ENCODE measurements at regions not wholly inside any gene's neighbourhood (a gene's known extent, or its start where the extent isn't known, plus 50 kb on each side); places are given as distances from the start of the nearest gene placed in this dataset.

DNA sequence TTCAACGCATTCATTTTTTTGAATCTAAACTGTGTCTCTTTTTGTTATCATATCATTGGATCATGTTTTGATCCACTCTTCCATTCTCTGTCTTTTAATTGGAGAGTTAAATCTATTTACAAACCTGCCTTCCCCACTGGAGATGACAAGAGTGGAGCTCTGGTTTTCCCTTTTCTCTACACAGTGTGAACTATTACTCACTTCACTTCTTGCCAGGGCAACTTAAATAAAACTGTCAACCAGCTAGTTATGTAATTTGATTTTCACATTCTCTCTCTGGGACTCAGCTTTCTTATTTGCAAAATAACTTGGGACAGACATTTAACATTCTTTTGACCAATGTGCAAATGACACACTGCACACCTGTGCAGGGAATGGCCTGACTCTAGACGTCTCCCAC lies 230.8 kb upstream of the CST7 start:
- no peaks in the 10 kb centered on the region for H3K4me1 Mint-ChIP-seq

DNA sequence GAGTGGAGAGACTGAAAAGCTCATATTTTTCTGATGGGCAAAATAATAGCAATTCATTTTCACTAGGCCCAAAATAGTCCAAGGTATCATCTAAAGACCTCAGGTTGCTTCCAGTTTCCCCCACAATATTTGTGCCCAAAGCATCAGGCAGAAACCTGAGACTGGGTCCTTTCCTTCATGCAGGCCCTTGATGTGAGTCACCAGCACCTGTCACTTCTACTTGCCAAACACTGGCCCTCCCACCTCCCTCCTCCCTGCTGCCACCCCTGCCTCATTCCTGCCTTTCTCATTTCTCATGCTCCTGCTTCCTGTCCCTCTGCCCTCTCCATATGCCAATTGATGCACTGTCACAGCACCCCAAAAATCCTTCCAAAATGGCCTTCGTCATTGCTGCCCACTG lies 230.4 kb upstream of the CST7 start:
- intact Hi-C loops (cut with DNase I, micrococcal nuclease): loop anchor here in 1 of 2 experiments (10.0 kb wide), 1 partner anchor 54 kb away; no protein-coding TSS in a partner anchor
- ChIA-PET CTCF (no interaction called here), POLR2A (no interaction called here)
- no peak for ATAC-seq
- H3K27ac Mint-ChIP-seq: no peak overlapping the region
- H3K36me3 Mint-ChIP-seq (ENCODE audit: low read depth): no peaks in the 10 kb centered on the region
- no peaks in the 10 kb centered on the region for H3K4me1 Mint-ChIP-seq
- H3K27me3 Mint-ChIP-seq: peaks cover 8% of the 10 kb centered on the region
- no peak for DNase-seq
- no peaks in the 10 kb centered on the region for H3K9me3 Mint-ChIP-seq (ENCODE audit: low read depth)
- H3K4me3 Mint-ChIP-seq: no peak overlapping the region

More for the DNA sequence above, 230.8 kb upstream of the CST7 start:
- DNase-seq (no peak), ATAC-seq (no peak)
- no peak overlapping the region for H3K4me3 Mint-ChIP-seq
- intact Hi-C loops (cut with DNase I, micrococcal nuclease): loop anchor here in 1 of 2 experiments (10.0 kb wide), 1 partner anchor 53 kb away; no protein-coding TSS in a partner anchor
- ChIA-PET CTCF (no interaction called here), POLR2A (no interaction called here)
- H3K9me3 Mint-ChIP-seq (ENCODE audit: low read depth): no peaks in the 10 kb centered on the region
- H3K36me3 Mint-ChIP-seq (ENCODE audit: low read depth): no peaks in the 10 kb centered on the region
- H3K27ac Mint-ChIP-seq: no peak overlapping the region
- H3K27me3 Mint-ChIP-seq: peaks cover 8% of the 10 kb centered on the region

DNA sequence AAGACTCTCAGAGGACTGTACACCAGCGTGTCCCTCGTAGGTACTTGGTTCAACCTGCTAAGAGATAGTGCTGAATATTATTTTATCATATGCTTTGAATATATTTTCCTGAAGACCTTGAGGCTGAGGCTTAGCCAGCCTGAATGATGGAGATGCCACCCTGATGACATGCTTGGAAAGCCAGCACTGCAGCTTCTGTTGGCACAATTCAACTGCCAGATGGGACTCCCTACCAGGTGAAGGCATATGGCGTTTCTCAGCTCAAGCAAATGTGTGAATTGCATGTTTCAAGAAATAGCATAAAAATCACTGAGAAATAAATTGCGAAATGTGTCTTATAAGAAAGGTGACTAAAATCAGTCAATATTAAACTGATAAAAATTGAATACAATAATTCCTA lies 228.1 kb upstream of the CST7 start:
- CTCF ChIA-PET: no interaction called here
- POLR2A ChIA-PET: no interaction called here
- H3K4me3 Mint-ChIP-seq: no peak overlapping the region
- no peaks in the 10 kb centered on the region for H3K9me3 Mint-ChIP-seq (ENCODE audit: low read depth)
- no peak for DNase-seq
- H3K4me1 Mint-ChIP-seq: no peaks in the 10 kb centered on the region
- intact Hi-C loops (cut with DNase I, micrococcal nuclease): no loop called here
- no peak for ATAC-seq
- peaks cover 8% of the 10 kb centered on the region for H3K27me3 Mint-ChIP-seq
- H3K36me3 Mint-ChIP-seq (ENCODE audit: low read depth): no peaks in the 10 kb centered on the region
- no peak overlapping the region for H3K27ac Mint-ChIP-seq

DNA sequence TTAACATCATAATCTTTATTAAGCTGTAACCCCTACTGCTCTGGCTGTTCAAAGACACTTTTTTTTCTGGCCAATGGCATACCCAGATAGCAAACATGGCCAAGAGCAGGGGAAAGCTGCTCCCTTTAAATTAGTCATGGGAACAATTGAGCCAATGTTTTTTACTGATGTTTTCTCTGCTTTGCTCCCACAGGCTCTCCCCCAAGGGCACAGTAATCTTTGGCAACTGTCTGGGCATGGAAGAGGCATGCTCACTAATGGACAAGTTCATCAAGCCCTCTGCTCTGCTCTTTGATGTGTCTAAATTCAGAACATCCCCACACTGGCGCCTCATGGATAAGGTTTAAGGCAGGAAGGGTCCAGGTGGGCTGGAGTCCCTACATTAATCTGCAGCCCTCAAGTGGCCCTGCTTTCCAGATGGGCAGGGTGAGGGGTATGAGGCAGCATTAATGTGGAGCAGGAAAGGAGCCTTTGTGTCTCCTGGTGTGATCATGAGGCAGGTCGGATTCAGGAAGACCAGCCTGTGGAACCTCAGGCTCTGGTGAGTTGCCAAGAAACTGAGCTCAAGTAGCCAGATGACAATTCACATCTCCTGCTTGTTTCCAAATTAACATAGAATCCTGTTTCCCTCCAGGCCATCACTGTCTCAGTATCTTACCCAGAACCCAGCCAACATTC lies 227.0 kb upstream of the CST7 start:
- CTCF ChIA-PET: no interaction called here
- Mint-ChIP-seq H3K4me1 (no peaks in the 10 kb centered on the region), H3K36me3 (ENCODE audit: low read depth) (no peaks in the 10 kb centered on the region), H3K9me3 (ENCODE audit: low read depth) (no peaks in the 10 kb centered on the region), H3K4me3 (no peak overlapping the region), H3K27me3 (peaks cover 8% of the 10 kb centered on the region), H3K27ac (no peak overlapping the region)
- POLR2A ChIA-PET: interaction anchor here (1.0 kb wide), 1 partner anchor 21 kb away, joined by 3 read pairs; no protein-coding TSS in a partner anchor
- intact Hi-C loops (cut with DNase I, micrococcal nuclease): no loop called here
- DNase-seq: no peak
- ATAC-seq: no peak

DNA sequence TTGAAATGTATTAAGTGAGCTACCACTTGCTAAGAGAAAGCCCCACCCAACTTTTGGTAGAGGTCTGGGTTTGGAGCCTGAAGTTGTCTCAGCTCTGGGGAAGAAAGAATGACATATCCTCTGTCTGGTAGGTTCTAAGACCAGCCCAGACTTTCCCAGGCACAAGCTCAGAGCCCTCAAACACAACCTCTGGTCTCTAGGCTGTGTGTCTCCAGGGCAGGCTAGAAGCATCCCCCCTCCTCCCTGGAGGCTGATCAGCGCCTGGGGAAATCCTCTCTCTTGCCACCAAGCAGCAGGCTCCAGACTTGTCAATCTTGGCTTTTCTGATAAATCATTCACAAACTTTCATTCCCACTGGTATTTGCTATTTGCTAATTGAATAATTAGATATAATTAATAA lies 226.5 kb upstream of the CST7 start:
- Mint-ChIP-seq H3K4me3 (no peak overlapping the region), H3K27me3 (peaks cover 8% of the 10 kb centered on the region), H3K9me3 (ENCODE audit: low read depth) (no peaks in the 10 kb centered on the region), H3K36me3 (ENCODE audit: low read depth) (no peaks in the 10 kb centered on the region), H3K27ac (no peak overlapping the region), H3K4me1 (no peaks in the 10 kb centered on the region)
- ChIA-PET CTCF (no interaction called here), POLR2A (interaction anchor here (1.0 kb wide), 1 partner anchor 21 kb away, joined by 3 read pairs; no protein-coding TSS in a partner anchor)
- intact Hi-C loops (cut with DNase I, micrococcal nuclease): no loop called here
- ATAC-seq (no peak), DNase-seq (no peak)

DNA sequence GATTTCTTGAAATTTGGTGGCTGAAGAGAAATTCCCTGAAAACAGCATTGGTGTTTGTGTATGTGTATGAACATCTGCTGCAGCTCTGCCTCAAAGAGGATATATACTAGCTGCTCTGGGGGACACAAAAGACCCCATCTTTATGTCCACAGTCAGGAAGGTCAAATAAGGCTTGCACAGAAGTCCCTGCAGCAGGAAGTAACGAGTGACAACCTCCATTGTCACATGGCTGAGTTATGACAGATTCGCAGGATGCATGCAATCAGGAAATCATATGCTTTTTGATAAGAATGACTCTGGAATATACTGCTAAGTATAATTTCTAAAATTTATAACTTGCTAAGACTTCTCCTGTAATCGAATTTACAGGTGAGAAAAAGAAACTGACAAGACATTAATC lies 225.9 kb upstream of the CST7 start:
- no peak for DNase-seq
- Mint-ChIP-seq H3K9me3 (ENCODE audit: low read depth) (no peaks in the 10 kb centered on the region), H3K27me3 (peaks cover 8% of the 10 kb centered on the region), H3K4me3 (no peak overlapping the region), H3K4me1 (no peaks in the 10 kb centered on the region), H3K27ac (no peak overlapping the region), H3K36me3 (ENCODE audit: low read depth) (no peaks in the 10 kb centered on the region)
- intact Hi-C loops (cut with DNase I, micrococcal nuclease): no loop called here
- no peak for ATAC-seq
- ChIA-PET CTCF (no interaction called here), POLR2A (no interaction called here)

DNA sequence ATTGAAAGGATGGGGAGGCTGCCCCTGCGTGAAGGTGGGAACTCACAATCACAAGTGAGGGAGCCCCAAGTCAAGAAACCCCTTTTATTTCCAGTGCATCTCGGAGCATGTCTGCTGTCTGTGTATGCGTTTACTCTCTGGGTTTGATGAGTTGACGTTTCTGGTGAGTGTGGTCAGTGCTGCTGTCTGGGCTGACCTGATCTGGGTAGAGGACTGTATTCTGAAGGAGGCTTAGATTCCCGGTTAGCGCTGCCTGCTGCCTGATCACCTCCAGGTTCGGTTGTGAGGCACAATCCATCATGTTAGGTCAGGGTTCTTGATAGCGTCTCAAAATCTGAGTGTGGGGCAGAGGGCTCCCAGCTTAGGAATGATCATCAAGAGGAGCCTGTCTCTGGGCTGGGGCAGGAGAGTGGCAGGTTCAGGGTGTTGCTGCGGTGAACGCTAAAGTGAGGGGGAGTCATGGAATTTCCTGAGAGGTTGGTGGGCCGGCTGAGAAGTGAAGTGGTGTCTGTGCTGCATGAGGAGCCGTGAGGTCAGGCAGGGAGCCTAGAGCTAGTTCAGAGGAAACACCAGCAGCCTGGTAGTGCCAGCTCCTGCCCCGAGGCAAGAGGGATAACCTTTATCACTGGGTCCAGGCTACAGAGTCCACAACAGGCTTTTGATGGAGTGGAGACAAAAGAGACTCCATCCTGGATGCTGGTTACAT lies 225.3 kb upstream of the CST7 start:
- Mint-ChIP-seq H3K27ac (no peak overlapping the region), H3K4me1 (no peaks in the 10 kb centered on the region), H3K27me3 (peaks cover 8% of the 10 kb centered on the region), H3K9me3 (ENCODE audit: low read depth) (no peaks in the 10 kb centered on the region), H3K4me3 (no peak overlapping the region), H3K36me3 (ENCODE audit: low read depth) (no peaks in the 10 kb centered on the region)
- intact Hi-C loops (cut with DNase I, micrococcal nuclease): no loop called here
- DNase-seq: no peak
- ChIA-PET POLR2A (no interaction called here), CTCF (no interaction called here)
- no peak for ATAC-seq

DNA sequence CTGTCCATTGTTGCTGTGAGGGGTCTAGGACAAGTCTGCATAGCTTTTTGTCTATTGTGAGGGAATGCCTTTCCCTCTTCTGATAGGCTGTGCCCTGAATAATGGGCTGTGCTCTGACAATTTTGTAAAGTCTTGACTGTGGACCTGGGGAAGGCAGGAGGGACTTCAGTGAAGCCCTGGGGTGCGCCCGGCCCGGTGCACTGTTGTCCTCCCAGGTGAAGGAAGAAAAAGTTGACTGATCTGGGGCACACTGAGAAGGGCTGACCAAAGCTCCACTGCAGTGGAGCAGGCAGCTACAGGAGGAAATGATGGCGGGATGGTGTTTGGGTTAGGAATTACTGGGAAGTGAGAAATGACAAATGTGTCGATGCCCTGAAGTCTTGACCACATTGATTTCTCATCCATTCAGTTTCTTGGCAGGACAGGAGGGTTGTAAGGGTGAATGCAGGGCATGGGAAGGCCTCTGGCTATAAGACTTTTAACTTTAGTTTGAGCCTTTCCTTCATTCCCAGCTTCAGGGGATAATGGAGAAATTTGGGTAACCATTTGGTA lies 224.0 kb upstream of the CST7 start:
- Mint-ChIP-seq H3K27ac (no peak overlapping the region), H3K4me1 (no peaks in the 10 kb centered on the region), H3K27me3 (peaks cover 8% of the 10 kb centered on the region), H3K36me3 (ENCODE audit: low read depth) (no peaks in the 10 kb centered on the region), H3K4me3 (no peak overlapping the region), H3K9me3 (ENCODE audit: low read depth) (no peaks in the 10 kb centered on the region)
- ChIA-PET CTCF (interaction anchor here (0.5 to 1.4 kb wide), 2 partner anchors 17 to 1494 kb away, joined by 3 to 5 read pairs; no protein-coding TSS in a partner anchor), POLR2A (no interaction called here)
- intact Hi-C loops (cut with DNase I, micrococcal nuclease): no loop called here
- no peak for ATAC-seq
- no peak for DNase-seq

DNA sequence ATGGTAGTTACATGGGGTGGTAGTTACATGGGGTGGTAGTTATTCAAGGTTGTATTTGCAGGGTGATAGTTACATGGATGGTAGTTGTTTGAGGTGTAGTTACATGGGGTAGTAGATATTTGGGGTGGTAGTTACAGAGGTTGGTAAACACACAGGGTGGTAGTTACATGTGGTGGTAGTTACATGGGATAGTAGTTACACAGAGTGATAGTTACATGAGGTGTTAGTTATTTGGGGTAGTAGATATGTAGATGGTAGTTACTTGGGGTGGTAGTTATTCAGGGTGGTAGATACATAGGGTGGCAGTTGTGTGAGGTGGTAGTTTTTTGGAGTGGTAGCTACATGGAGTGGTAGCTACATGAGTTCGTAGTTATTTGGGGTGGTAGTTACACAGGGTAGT lies 221.3 kb upstream of the CST7 start:
- CTCF ChIA-PET: no interaction called here
- Mint-ChIP-seq H3K27ac (no peak overlapping the region), H3K36me3 (ENCODE audit: low read depth) (no peaks in the 10 kb centered on the region), H3K4me3 (no peak overlapping the region), H3K4me1 (no peaks in the 10 kb centered on the region), H3K27me3 (peaks cover 3% of the 10 kb centered on the region), H3K9me3 (ENCODE audit: low read depth) (no peaks in the 10 kb centered on the region)
- DNase-seq: no peak
- no peak for ATAC-seq
- POLR2A ChIA-PET: no interaction called here
- intact Hi-C loops (cut with DNase I, micrococcal nuclease): no loop called here

DNA sequence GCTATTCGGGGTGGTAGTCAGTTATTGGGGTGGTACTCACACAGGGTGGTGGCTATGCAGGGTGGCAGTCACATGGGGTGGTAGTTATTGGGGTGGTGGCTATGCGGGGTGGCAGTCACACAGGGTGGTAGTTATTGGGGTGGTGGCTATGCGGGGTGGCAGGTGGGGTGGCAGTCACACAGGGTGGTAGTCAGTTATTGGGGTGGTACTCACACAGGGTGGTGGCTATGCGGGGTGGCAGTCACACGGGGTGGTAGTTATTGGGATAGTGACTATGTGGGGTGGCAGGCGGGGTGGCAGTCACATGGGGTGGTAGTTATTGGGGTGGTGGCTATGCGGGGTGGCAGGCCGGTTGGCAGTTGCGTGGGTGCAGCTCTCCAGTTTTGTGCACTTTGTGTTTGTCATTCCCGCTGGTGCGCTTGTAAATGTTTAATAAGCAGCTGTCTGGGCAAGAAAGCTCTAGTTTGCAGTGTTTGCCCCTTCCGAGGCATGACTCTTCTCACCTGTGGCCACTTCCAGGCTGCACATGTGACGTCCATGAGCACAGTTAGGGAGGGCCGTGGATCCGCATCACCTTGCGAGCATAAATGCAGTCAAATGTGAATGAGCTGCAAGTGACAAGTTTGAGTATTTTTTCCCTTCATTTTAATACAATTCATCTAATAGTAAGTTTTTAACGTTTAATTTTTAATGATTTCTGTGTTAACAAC lies 219.0 kb upstream of the CST7 start:
- DNase-seq: no peak
- H3K27me3 Mint-ChIP-seq: no peaks in the 10 kb centered on the region
- no peaks in the 10 kb centered on the region for H3K9me3 Mint-ChIP-seq (ENCODE audit: low read depth)
- intact Hi-C loops (cut with DNase I, micrococcal nuclease): loop anchor here in 1 of 2 experiments (10.0 kb wide), 1 partner anchor 325 kb away; no protein-coding TSS in a partner anchor
- H3K36me3 Mint-ChIP-seq (ENCODE audit: low read depth): no peaks in the 10 kb centered on the region
- no peak overlapping the region for H3K27ac Mint-ChIP-seq
- no peak overlapping the region for H3K4me3 Mint-ChIP-seq
- H3K4me1 Mint-ChIP-seq: no peaks in the 10 kb centered on the region
- POLR2A ChIA-PET: no interaction called here
- ATAC-seq: no peak
- CTCF ChIA-PET: no interaction called here

DNA sequence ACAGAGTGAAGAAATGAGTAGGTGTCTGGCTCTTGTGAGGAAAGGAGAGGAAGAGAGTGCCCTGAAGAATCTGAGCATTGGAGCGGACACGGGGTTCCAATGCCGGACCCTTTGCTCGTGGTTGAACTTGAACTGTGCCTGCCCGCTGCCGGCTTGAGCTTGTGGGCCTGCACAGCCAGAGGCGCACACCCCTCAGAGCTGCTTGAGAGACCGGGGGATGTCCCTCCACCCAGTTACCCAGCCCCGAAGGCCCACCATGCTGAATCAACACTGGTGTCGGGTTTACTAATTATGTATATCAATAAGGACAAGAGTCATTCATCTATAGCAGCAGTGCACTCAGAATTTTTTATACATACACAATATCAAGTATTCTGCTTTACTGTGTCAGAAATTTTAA lies 218.3 kb upstream of the CST7 start:
- POLR2A ChIA-PET: no interaction called here
- intact Hi-C loops (cut with DNase I, micrococcal nuclease): loop anchor here in 1 of 2 experiments (10.0 kb wide), 1 partner anchor 326 kb away; no protein-coding TSS in a partner anchor

More for the DNA sequence above, 218.3 kb upstream of the CST7 start:
- H3K36me3 Mint-ChIP-seq (ENCODE audit: low read depth): no peaks in the 10 kb centered on the region
- no peaks in the 10 kb centered on the region for H3K27me3 Mint-ChIP-seq
- CTCF ChIA-PET: no interaction called here
- no peak for DNase-seq
- no peak overlapping the region for H3K27ac Mint-ChIP-seq
- H3K9me3 Mint-ChIP-seq (ENCODE audit: low read depth): no peaks in the 10 kb centered on the region
- H3K4me3 Mint-ChIP-seq: no peak overlapping the region
- no peak for ATAC-seq
- H3K4me1 Mint-ChIP-seq: no peaks in the 10 kb centered on the region
